ENCODE measurements at regions not wholly inside any gene's neighbourhood (a gene's known extent, or its start where the extent isn't known, plus 50 kb on each side); places are given as distances from the start of the nearest gene placed in this dataset.

DNA sequence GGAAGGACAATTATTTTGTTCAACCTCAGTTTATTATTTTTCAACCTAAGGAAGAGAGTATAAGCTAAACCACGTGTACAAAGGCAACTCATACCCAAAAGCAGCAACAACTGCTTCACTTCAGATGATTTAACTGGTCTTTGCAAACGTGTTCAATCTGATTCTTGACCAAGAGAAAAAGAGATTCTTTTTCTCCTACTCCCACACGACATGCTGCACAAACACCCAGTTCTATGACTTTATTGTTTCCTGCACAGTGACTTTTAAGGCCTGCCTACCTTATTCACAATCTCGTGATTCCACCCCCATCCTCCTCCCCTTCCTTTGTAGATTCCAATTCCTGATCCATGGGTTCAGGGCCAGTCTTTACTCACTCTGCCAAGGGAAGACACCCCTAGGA, 1394.8 kb upstream of the ZEB2 start:
- Histone ChIP-seq H3K27me3 (ENCODE audit: insufficient read depth in 3 of 3, low read length in 2 of 3) (no peaks in the 10 kb centered on the region), H3K36me3 (ENCODE audit: insufficient read depth in 1 of 2, low read depth in 1 of 2) (no peaks in the 10 kb centered on the region), H3K4me3 (no peak overlapping the region), H3K4me1 (no peaks in the 10 kb centered on the region), H3K9me3 (no peaks in the 10 kb centered on the region), H3K27ac (no peak overlapping the region)
- WGBS, 3 donors = 69 to 77% (median 71%) methylated on average over 4 of the region's 4 CpGs
- TF ChIP-seq, protein P1, sequence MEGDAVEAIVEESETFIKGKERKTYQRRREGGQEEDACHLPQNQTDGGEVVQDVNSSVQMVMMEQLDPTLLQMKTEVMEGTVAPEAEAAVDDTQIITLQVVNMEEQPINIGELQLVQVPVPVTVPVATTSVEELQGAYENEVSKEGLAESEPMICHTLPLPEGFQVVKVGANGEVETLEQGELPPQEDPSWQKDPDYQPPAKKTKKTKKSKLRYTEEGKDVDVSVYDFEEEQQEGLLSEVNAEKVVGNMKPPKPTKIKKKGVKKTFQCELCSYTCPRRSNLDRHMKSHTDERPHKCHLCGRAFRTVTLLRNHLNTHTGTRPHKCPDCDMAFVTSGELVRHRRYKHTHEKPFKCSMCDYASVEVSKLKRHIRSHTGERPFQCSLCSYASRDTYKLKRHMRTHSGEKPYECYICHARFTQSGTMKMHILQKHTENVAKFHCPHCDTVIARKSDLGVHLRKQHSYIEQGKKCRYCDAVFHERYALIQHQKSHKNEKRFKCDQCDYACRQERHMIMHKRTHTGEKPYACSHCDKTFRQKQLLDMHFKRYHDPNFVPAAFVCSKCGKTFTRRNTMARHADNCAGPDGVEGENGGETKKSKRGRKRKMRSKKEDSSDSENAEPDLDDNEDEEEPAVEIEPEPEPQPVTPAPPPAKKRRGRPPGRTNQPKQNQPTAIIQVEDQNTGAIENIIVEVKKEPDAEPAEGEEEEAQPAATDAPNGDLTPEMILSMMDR (IDR thresholded peaks at IDR 0.05) = no peak
- intact Hi-C loops (cut with DNase I) = no loop called here
- DNase-seq (no peak), ATAC-seq (no peak)

DNA sequence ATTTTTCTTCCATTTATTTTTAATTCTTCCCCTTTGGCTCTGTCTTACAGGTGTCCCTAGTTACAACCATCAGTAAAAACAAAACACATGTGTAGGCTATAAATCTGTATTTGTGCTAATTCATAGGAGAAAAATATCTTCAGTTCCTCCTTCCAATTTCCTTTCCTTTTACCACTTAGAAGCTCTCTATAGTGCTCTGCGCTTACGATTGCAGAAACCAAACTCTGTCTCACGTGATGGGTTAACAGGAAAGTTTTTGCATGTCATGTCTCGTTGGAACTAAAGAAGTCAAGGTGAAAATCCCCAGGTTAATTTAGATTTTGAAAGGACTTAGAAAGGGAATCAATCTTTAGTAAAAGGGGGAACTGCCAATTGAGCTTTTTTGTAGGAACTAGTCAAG, 1390.5 kb upstream of the ZEB2 start:
- ATAC-seq = no peak
- DNase-seq = no peak
- Histone ChIP-seq H3K9me3 (no peaks in the 10 kb centered on the region), H3K27me3 (ENCODE audit: insufficient read depth in 3 of 3, low read length in 2 of 3) (no peaks in the 10 kb centered on the region), H3K4me3 (no peak overlapping the region), H3K4me1 (no peaks in the 10 kb centered on the region), H3K36me3 (ENCODE audit: insufficient read depth in 1 of 2, low read depth in 1 of 2) (no peaks in the 10 kb centered on the region), H3K27ac (no peak overlapping the region)
- 82 to 83% (median 82%) methylated on average over 4 of the region's 4 CpGs for WGBS, 3 donors
- TF ChIP-seq, protein P1 (IDR thresholded peaks at IDR 0.05) = no peak
- intact Hi-C loops (cut with DNase I) = no loop called here

DNA sequence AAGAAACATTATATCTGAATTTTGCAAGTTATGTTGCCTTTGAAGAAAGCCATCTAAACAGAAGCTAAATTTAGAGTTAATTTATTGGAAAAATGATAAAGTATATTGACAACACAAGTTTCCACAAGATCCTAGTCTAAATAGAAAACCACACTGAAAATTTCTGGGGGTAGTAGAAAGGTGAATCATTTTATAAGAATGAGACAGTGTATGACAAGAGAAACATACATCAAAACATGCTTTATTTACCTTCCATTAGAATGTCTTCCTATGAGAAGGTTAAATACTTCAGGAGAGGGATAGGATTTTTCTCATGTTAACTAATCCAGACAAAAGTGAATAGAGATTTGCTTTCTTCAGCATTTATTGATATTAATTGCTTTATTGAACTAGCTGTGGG, 1389.8 kb upstream of the ZEB2 start:
- H3K27ac ChIP-seq = no peak overlapping the region
- no peak for DNase-seq
- H3K36me3 ChIP-seq (ENCODE audit: insufficient read depth in 1 of 2, low read depth in 1 of 2) = no peaks in the 10 kb centered on the region
- intact Hi-C loops (cut with DNase I) = no loop called here
- no peak overlapping the region for H3K4me3 ChIP-seq
- TF ChIP-seq, protein P1 (IDR thresholded peaks at IDR 0.05) = no peak
- no peak for ATAC-seq
- no peaks in the 10 kb centered on the region for H3K27me3 ChIP-seq (ENCODE audit: insufficient read depth in 3 of 3, low read length in 2 of 3)
- no peaks in the 10 kb centered on the region for H3K4me1 ChIP-seq
- no peaks in the 10 kb centered on the region for H3K9me3 ChIP-seq

DNA sequence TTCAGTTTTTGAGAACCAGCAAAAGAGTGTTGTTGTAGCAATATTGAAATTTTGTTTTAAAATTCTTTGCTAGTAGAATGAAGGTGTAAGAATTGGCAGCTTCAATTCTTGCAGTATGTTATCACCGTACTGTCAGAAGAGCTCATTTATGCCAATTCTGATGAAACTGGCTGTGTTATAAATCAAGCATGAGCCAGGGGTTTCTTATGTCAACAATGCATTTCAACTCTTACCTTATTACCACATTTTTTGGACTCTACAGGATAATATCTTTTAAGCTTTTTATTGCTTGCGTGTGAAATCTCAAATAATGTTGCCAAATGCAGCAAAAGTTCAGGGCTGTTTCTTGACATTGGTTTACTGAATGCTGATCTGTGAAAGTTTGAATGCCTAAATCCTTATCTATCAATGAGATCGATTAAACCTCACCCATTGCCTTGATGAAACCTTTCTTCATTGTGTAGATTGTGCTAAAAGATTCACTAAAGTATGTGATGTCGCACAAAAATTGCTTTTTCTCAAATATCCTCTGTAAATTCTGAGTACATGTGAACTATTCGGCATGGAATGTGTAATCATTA, 1389.3 kb upstream of the ZEB2 start:
- DNase-seq = no peak
- ATAC-seq = no peak
- TF ChIP-seq, protein P1 (IDR thresholded peaks at IDR 0.05) = no peak
- H3K27me3 ChIP-seq (ENCODE audit: insufficient read depth in 3 of 3, low read length in 2 of 3) = no peaks in the 10 kb centered on the region
- WGBS, 3 donors = 69 to 84% (median 81%) methylated on average over 5 of the region's 5 CpGs
- intact Hi-C loops (cut with DNase I) = no loop called here
- H3K36me3 ChIP-seq (ENCODE audit: insufficient read depth in 1 of 2, low read depth in 1 of 2) = no peaks in the 10 kb centered on the region
- no peak overlapping the region for H3K4me3 ChIP-seq
- H3K9me3 ChIP-seq = no peaks in the 10 kb centered on the region
- no peaks in the 10 kb centered on the region for H3K4me1 ChIP-seq
- H3K27ac ChIP-seq = no peak overlapping the region

DNA sequence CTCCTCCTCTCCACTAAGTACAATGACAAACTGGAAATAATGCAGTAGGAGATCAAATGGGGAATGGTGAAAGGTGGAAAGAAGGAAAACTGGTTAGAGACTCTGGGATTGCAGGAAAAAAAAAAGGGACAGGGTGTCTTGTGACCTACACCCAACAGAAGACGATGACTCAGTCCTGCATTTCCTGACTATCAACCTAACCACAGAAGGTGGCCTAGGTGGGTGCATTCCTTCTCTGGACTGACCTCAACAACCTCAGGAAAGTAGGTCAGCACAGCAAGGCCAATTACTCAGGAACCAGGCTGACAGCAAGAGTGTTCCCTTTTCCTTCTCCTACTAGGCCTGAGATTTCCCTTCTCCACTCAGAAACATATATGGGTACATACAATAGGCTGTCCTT, 1386.4 kb upstream of the ZEB2 start:
- DNase-seq (no peak), ATAC-seq (no peak)
- 89 to 92% (median 92%) methylated on average over 1 of the region's 1 CpG for WGBS, 3 donors
- no peaks in the 10 kb centered on the region for H3K27me3 ChIP-seq (ENCODE audit: insufficient read depth in 3 of 3, low read length in 2 of 3)
- H3K9me3 ChIP-seq = no peaks in the 10 kb centered on the region
- TF ChIP-seq, protein P1 (IDR thresholded peaks at IDR 0.05) = no peak
- no peak overlapping the region for H3K27ac ChIP-seq
- no peak overlapping the region for H3K4me3 ChIP-seq
- H3K4me1 ChIP-seq = no peaks in the 10 kb centered on the region
- no peaks in the 10 kb centered on the region for H3K36me3 ChIP-seq (ENCODE audit: insufficient read depth in 1 of 2, low read depth in 1 of 2)
- intact Hi-C loops (cut with DNase I) = no loop called here

Data from psoas muscle (tissue), 7 donors.